ENCODE measurements at regions not wholly inside any gene's neighbourhood (a gene's known extent, or its start where the extent isn't known, plus 50 kb on each side); places are given as distances from the start of the nearest gene placed in this dataset.
"Not testable (repeated sequence)": the region's sequence is repeated elsewhere in the genome, so short reads cannot be mapped to it uniquely, and the experiment has no call there.

DNA sequence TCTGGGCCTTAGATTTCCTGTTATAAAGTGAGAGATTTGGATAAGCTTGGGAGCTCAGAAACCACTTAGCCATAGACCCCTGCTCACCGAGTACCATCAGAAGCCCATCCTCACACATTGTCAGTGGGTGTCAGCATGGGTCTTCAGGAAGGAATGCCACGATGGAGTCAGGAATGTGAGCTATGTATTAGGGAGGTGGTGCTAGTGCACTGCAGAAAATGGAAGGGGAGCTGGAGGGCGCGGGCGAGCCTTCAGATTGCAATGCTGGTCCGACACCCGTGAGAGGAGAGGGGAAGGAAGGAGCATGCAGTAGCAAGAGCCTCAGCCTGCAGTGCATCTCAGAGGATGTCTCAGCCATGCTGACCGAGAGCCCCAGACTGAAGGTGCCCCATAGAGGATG, 294.5 kb downstream of the FOXL1 start:
- no peak for DNase-seq

DNA sequence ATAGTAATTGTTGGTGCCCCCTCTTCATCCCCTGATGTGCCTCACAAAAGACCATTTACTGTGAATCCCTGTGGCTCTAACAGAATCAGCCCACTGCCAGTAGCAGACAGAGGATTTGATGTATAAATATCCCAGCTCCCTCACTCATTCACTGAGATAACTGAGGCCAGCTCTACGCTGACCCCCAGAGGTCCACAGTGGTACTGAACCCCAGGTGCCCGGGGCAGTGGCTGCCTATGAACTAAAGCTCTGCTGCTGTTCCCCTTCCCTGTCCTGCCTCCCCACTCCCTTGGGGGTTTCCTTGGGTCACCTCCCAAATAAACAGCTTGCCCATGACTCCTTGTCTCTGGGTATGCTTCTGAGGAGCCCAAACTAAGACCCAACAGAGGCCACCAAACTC, 295.8 kb downstream of the FOXL1 start:
- no peak for DNase-seq

DNA sequence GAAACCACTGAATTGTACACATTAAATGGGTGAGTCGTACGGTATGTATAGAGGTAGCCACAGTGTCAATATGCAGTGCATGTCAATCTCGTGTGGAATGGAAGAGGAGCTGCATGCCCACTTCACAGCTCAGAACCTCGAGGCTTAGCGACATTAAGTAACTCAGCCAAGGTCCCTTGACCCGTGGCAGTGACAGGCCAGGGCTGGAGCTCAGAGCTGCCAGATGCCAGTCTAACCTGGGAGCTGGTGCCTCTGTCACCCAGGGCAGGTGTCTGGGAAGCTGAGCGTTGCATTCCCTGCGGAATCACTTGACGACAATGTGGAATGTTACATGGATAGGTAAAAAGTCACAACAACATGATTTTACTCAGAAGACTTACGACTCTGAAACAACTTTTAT, 298.1 kb downstream of the FOXL1 start:
- no peak for DNase-seq

DNA sequence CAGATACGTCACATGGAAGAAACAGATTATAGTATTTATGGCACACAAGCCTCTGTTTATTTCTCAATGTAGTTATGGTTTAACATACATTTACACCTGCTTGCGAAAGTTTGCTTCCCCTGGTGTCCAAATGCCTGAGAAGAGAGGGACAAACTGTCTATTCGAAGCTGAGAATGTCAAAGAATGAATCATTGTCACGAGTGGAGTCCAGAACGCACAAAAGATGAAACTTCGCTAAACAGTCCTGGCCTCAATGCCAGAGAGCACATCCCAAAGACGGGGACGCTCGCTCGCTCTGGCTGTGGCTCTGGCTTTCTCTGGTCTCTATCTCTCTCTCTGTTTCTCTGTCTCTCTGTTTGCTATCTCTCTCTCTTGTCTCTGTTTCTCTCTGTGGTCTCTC, 298.8 kb downstream of the FOXL1 start:
- DNase-seq: no peak

DNA sequence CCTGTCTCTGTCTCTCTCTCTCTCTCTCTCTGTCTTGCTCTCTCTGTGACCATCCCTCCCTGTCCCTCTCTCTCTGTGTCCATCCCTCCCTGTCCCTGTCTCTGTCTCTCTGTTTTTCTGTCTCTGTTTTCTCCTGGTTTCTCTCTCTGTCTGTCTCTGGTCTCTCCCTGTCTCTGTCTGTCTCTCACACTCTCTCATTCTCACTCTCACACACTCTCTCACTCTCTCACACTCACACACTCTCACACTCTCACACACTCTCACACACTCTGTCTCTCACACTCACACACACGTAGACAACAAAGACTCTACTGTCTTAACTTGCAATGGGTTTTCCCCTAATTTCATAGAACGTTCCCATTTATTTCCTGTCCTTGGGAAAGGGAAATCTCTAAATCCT, 299.5 kb downstream of the FOXL1 start:
- DNase-seq: no peak

DNA sequence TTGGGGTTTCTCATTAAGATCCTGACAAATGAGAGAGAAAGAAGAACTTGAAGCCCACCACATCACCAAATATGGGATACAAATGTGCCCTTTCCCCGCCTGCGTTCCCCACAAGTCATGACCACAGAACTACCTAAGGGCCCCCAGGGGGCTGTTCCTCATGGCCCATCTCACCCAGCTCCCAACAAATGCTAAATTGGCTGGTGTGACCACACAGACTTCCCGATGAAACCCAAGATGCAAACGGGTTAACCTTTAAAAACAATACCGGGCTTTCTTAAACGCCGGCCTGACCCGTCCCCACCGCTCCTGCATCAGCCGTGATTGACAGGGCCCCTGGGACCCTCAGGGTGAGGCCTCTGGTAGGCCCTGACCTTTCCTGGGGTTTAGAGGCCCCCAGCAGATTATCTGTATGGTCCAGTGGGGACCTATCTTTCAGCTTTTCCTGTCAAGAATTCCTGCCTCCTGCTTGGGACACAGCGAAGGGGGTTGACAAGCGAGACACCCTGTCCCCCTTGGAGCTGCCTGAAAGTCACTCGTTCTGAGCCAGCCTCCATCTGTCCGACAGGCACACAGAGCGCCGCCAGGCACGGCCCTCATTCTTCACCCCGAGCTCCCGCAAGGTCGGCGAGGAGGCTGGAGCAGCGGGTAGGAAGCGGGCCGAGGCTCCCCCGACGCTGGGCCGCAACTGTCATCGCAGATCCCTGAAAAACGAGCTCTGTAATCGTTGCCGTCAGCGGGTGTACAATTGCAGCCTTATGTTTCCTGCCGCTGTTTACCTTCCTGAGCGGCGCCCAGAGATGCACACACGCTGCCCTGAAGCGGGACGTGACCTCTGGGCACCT, 300.1 kb downstream of the FOXL1 start:
- no peak for DNase-seq

DNA sequence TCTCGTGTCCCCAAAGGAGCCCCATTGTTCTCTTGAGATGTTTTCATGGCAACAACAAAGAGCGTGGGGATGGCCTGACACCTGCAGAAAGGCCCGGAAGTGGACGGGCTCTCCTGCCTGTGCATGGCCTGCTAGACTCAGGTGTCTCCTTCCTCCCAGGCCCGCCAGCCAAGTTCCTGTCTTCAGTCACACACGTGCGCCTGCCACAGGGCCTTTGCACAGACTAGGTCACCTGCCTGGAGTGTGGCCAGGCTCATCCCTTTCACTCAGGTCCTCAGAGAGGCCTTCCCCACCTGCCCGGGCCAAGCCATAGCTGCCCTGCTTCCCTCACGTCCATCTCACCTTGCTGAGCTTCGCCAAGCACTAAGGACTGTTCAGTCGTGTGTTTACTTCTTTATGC, 300.9 kb downstream of the FOXL1 start:
- no peak for DNase-seq

DNA sequence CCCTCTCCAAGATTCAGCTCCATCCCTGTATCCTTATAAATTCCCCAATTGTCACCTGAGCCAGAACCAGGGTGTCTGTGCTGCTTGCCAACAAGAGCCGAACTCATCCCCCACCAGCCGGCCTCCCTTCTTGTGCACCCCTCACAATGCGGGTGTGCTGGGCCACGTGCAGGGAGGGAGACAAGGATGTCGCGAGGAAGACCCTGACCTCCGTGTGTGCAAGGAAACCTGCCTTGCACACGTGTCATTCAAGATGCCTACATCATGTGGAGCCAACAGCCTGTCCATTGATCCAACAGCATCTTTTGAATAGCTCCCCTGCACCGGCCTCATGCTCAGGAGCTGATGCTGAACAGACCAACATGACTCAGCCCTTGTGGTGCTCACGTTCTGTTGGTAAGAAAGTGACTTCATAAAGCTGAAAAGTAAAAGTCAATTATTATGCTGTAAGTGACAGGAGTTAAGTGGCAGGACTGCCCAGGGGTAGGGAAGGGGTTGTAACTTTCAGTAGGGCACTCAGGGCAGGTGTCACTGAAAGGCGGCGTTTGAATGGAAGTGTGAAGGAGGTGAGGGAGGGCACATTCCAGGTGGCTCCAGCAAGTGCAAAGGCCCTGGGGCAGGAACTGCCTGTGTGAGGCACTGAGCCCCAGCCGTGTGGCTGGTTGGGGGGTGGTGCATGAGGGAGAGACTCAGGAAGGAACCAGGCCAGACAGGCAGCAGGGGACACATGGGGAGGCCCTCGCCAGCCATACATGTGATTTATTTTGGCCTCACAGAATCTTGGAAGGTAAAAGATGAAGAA, 302.2 kb downstream of the FOXL1 start:
- DNase-seq: no peak

DNA sequence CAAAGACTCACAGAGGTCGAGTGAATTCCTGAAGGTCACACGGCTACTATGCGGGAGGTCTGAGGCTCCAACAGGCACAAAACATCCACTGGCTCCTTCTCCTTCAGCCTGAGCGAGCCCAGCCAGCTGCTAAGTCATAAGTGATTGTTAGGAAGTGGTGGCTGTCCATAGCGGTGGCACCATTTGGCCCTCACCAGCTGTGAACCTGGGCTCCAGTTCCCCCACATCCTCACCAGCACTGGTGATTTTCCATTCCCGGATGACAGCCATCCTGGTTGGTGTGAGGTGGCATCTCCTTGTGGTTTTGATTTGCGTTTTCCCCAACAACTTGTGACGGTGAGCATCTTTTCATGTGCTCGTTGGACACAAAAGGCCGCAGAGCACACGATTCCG, 302.8 kb downstream of the FOXL1 start:
- DNase-seq: no peak

DNA sequence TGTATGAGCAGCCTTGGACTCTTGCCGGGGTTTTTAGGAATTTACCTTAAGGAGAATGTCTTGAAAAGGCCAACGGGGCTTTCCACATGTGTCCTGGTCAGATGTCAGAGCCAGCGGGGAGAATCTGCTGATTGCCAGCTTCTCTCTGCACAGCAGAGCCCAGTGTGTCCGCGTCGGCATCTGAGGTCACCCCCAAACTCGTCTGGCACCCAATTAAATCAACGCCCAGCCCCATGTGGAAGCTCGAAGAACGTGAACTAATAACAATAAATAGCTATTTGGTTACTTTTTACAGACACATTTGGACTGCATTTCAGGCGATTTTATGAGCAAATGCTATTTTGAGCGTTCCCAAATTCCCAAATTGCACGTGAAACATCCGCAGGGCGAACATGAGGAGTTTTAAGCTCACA, 303.5 kb downstream of the FOXL1 start:
- DNase-seq: no peak

DNA sequence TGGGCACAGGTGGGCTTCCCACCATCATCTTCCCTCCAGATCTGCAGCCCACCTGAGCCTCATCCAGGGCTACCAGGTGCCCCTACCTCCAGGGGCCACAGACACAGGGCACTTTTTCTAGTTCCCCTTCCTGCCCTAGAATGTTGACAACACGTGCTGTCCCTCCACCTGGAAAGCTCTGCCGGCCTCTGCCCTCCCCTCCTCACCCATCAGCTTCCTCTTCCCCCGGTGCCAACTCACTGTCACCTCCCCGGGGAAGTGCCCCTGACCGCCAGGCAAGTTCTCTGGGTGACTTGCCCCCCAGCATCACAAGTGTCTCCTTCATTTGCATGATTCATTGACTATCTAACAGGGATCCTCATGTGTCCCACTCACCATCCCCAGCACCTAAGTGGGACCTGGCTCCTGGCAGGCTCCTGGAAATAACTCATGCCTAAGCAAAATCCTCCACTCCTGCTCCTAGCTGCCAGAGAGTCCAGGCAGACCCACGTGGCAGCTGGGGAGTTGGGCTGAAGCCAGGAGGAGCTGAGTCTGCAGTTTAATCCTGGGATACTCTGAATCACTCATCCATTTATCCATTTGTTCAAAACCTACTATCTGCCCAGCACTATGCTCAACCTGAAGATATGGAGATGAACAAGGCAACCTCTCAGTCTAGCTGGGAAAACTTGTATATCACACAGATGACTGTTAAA, 304.4 kb downstream of the FOXL1 start:
- no peak for DNase-seq

DNA sequence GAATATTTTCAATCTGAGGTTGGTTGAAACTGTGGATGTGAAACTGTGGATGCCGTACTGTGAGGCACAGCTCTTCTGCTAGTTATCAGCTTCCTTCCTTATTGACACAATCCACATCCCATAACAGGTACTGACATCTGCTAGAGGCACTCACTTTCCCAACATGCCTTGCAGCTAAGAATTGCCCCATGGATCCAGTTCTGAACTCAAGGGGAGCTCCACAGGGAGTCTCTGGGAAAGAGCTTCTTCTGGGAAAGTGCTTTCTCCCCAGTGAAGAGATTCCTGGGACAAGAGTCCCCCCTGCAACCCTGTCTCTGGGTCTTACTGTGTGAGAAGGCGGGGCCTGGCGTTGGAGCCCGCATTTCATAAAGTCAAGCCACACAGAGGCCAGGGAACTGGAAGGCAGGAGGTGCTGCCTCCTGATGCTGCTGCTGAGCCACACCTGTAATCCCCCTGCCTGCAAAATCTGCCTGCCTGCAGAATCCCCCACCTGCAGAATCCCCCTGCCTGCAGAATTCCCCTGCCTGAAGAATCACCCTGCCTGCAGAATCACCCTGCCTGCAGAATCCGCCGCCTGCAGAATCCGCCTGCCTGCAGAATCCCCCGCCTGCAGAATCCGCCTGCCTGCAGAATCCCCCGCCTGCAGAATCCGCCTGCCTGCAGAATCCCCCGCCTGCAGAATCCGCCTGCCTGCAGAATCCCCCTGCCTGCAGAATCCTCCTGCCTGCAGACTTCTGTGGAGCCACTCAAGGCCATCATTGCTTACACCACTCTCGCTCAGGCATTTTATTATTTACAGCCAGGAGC, 305.4 kb downstream of the FOXL1 start:
- no peak for DNase-seq

DNA sequence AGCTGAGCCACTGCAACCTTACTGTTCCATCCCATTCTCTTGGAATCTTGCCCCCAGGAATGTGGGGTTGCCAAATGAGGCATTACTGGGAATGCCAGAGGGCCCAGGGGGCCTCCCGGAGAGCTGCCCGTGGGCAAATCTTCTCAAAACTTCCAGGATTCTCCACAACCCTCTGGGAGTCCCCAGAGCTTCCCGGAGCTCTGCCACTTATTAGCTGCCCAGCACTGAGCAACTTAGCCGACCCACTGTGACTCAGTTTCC, 306.0 kb downstream of the FOXL1 start:
- no peak for DNase-seq

DNA sequence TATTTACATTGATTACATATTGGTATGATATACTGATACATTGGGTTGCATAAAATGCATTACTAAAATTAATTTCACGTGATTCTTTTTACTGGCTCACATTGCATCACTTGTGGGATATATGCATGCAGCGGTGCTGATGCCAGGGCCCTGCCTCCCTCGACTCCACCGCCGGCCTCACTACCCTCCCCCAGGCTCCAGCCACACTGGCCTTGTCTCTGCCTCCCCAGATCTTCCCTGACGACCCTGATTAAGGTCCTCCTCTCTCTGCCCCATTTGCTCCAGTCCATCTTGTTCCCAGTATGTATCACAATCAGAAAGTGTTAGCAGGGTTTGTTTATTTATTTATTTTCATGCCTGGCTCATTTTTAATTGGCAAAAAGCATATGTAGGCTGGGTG, 306.8 kb downstream of the FOXL1 start:
- no peak for DNase-seq

DNA sequence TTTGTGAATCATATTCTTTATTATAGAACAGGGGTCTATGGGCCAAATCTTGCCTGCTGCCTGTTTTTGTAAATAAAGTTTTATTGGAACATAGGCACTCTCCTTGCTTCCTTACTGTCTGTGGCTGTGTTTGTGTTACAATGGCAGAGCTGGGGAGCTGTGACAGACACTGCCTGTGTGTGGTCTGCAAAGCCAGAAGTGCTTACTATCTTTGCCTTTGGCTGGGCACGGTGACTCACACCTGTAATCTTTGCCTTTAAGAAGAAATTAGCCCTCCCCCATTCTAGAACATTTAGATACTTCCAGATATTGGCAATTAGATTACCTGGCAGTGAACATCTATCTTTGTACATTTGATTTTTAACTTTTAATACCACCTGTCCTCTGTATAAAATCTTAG, 308.3 kb downstream of the FOXL1 start:
- DNase-seq: no peak

DNA sequence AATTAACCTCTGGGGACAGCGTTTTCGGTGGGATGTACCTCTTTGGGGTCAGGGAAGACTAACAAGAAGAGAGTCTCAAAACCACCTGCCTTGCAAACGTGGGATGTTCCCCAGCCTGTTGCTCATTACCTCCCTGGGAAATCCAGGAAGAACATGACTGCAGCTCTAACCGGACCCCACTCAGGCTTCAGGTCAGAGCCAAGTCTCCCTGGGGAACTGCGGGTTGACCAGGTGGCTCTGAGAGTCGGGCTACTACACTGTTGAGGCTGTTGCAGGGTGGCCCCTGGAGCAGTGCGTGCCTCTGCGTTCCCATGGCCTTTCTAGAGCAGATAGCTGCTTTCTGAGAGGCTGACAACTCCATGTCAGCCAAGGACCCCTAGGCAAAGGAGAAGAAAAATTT, 309.1 kb downstream of the FOXL1 start:
- DNase-seq: no peak

DNA sequence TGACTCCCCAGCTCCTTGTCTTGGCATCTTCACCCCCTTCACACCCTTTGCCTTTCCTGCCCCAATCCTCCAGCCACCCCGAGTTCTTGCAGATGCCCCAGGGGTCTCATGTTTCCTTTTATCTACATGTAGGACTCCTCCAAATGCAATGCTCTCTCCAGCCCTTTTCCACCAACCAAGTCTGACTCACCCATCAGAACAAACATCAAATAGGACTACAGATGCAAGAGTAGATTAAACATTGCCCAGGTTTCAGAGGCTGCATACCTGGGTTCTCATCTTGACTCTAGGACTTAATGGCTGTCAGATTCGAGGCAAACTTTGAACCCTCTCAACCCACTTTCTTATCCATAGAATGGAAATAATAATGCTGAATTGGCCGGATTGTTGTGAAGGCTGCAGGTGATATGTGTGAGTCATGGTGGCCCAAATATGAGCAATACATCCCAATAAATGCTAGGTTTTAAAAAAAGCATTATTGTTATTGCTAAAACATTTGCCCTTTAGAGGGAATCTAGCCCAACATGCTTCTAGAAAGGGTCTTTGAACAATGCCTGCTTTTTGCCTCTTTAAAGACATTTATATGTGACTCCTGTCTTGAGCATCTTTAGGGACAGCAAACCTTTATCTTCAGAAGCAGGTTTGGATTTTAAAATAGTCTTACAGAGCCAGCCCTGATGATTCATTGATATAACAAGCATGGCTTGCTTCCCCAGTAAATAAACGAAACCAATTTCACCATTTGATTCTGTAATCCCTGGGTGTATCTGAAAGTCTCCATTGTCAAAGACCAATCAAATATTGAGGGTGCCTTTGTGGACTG, 310.1 kb downstream of the FOXL1 start:
- no peak for DNase-seq

DNA sequence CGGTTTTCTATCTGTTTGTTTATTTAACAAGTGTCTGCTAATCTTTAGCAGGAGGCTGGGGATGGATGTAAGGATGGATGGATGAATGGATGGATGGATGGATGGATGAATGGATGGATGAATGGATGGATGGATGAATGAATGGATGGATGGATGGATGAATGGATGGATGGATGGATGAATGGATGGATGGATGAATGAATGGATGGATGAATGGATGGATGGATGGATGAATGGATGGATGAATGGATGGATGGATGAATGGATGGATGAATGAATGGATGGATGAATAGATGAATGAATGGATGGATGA, 310.7 kb downstream of the FOXL1 start:
- DNase-seq: not testable (repeated sequence)

DNA sequence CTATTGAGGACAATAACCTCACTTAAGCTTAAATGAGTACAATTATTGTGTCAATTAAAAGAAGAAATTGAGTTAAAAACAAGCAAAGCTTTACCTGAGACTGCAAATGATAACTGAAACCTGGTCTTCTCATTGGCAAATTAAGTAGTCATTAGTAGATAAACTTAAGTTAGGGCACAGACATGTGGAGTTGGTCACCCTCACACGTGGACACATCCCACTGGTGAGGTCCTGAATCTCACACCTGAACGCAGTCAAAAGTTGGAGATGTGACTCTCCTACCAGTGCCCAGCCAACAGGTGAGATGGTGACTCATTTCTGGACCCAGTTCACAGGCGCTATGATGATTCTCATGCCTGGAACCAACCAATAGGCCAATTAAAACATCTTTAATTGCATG, 311.6 kb downstream of the FOXL1 start:
- DNase-seq: no peak

DNA sequence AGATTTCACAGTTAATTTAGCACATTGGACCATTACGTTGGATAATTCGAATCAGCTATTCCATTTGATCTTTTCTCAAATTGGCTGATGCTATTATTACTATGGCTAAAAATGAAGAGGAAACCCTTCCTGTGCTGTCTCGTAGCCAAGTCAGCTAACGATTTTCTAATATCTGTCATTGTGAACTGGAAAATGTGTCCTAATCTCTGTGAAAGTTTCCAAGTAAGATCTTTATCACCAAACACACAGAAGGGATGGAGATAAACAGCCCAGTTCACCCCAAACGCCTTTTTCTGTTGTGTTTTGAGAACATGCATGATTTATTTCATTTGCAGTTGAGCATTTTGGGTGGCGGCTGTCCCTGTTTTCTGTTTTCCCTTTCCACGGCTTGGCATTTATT, 312.8 kb downstream of the FOXL1 start:
- DNase-seq: no peak

DNA sequence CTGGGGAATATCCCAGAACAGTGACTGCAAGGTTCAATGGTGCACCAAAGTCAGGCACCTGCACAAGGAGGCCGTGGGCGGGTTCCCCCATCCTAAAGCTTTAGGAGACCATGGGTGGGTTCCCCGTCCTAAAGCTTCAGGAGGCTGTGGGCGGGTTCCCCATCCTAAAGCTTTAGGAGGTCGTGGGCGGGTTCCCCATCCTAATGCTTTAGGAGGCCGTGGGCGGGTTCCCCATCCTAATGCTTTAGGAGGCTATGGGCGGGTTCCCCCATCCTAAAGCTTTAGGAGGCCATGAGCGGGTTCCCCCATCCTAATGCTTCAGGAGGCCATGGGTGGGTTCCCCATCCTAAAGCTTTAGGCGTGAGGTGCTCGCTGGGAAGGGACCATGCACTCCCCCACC, 313.3 kb downstream of the FOXL1 start:
- DNase-seq: no peak

DNA sequence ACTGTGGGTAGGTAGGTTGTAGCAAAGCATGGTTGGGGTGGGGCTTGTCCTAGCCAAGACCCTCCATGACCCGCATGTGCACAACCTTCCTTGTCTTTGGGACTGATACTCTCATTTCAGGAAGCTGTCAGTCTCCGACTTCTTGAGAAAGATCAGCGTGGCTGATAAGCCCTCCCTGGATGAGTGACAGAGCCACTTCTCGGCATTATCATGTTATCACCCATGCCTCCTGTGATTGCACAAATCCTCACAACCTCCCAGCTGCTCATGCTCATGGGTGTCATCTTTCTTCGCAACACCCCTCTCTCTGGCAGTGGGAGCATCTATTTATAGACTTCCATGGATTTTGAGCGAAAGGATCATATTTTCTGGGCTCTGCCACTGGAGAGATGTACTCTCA, 314.2 kb downstream of the FOXL1 start:
- no peak for DNase-seq

DNA sequence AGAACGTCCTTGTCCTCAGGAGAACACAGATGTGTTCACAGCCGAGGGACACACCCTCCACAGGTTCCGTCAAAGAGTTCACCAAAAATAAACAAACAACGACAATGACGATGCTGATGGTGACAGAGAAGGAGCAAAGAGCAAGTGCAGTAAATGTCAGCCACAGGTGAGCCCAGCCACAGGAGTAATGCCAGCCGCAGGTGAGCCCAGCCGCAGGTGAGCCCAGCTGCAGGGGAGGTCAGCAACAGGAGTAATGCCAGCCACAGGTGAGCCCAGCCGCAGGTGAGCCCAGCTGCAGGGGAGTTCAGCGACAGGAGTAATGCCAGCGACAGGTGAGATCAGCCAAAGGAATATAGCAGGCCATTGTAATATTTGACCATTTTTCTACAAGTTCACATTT, 315.2 kb downstream of the FOXL1 start:
- DNase-seq: no peak
